Lung (tissue), 11 donors: ENCODE measurements at regions not wholly inside any gene's neighbourhood (a gene's known extent, or its start where the extent isn't known, plus 50 kb on each side); places are given as distances from the start of the nearest gene placed in this dataset.
"Not testable (repeated sequence)": the region's sequence is repeated elsewhere in the genome, so short reads cannot be mapped to it uniquely, and the experiment has no call there.

Experiments used
- ATAC-seq: fragments of 200-7000 bp; cut with Tn5 transposase; one replicate; pipeline ENCODE4 v1.9.1; 2020; ENCODE audit warnings: moderate number of reproducible peaks; ENCODE audit not compliant: insufficient read depth, low FRiP score
- DNase-seq, 3 donors: peaks; one replicate each; pipeline ENCODE4 v3.0.0-alpha.2; 2013 to 2017
- H3K27ac ChIP-seq, 2 donors: one replicate each; pipeline ENCODE4 v1.5.1; 2013; ENCODE audit warnings: mild to moderate bottlenecking in 2 of 2, moderate library complexity in 2 of 2, control low read depth in 1 of 2, inconsistent platforms in 1 of 2, low read depth in 1 of 2, low read length in 1 of 2
- H3K27me3 ChIP-seq, 3 donors: one replicate each; pipeline ENCODE4 v1.5.1; 2013; ENCODE audit warnings: low read length in 2 of 3; ENCODE audit not compliant: control insufficient read depth in 3 of 3, insufficient read depth in 3 of 3
- H3K36me3 ChIP-seq, 4 donors: one replicate each; pipeline ENCODE4 v1.5.1; 2013; ENCODE audit warnings: low read length in 4 of 4, mild to moderate bottlenecking in 1 of 4, moderate library complexity in 1 of 4; ENCODE audit not compliant: control insufficient read depth in 4 of 4, insufficient read depth in 4 of 4
- H3K4me1 ChIP-seq, 5 donors: one replicate each; pipeline ENCODE4 v1.5.1; 2013; ENCODE audit warnings: low read length in 5 of 5, mild to moderate bottlenecking in 2 of 5, moderate library complexity in 1 of 5; ENCODE audit not compliant: control insufficient read depth in 5 of 5, insufficient read depth in 5 of 5
- H3K4me3 ChIP-seq: one replicate; pipeline ENCODE4 v1.5.1; 2013; ENCODE audit warnings: mild to moderate bottlenecking, control low read depth, moderate library complexity
- H3K9ac ChIP-seq, 2 donors: one replicate each; pipeline ENCODE4 v1.5.1; 2013; ENCODE audit warnings: low read length in 2 of 2, control low read depth in 1 of 2; ENCODE audit not compliant: insufficient read depth in 1 of 2
- H3K9me3 ChIP-seq, 4 donors: one replicate each; pipeline ENCODE4 v1.5.1; 2013; ENCODE audit warnings: low read length in 3 of 4, mild to moderate bottlenecking in 1 of 4, moderate library complexity in 1 of 4; ENCODE audit not compliant: control insufficient read depth in 4 of 4, insufficient read depth in 3 of 4
- CTCF ChIP-seq: IDR thresholded peaks from 2 replicates; pipeline ENCODE4 v1.5.1; 2012; ENCODE audit warnings: mild to moderate bottlenecking; ENCODE audit errors: control extremely low read depth, extremely low read depth
- whole genome bisulfite sequencing, 2 donors: extraction: QIAGEN DNeasy Blood & Tissue Kit; methylation state at CpG; one replicate each; pipeline ENCODE4 v1.1.7; 2013; 5-methylcytosine and 5-hydroxymethylcytosine counted together
- donor health status: control.
- donor health status: control.
- donor health status: Bipolar disorder and iron deficiency.
- donor health status: healthy.
- donor health status: DM: yes; HTN: yes; CAD: no.

- ATAC-seq (no peak), DNase-seq (no peak)
- Histone ChIP-seq H3K9me3 (no peaks in the 10 kb centered on the region), H3K27me3 (no peaks in the 10 kb centered on the region), H3K27ac (no peak overlapping the region), H3K4me3 (no peak overlapping the region), H3K9ac (no peak overlapping the region), H3K36me3 (no peaks in the 10 kb centered on the region), H3K4me1 (no peaks in the 10 kb centered on the region)
- TF ChIP-seq CTCF = no peak
- WGBS, 2 donors = 90 to 93% methylated on average over 3 of the region's 3 CpGs
Observed at GRCh38 chr4:26194764-26195163, 126.0 kb upstream of the RBPJ start.

- H3K27ac ChIP-seq = no peak overlapping the region
- H3K27me3 ChIP-seq = no peaks in the 10 kb centered on the region
- WGBS, 2 donors = 78 to 91% methylated on average over 5 of the region's 5 CpGs
Observed at GRCh38 chr4:26196567-26196966, 124.2 kb upstream of the RBPJ start.

GRCh38 chr4:26197018-26197779, 123.6 kb upstream of the RBPJ start:
- no peak overlapping the region for H3K4me3 ChIP-seq
- no peaks in the 10 kb centered on the region for H3K9me3 ChIP-seq
- TF ChIP-seq CTCF = no peak
- ATAC-seq = no peak
- H3K4me1 ChIP-seq = no peaks in the 10 kb centered on the region
- 52 to 68% methylated on average over 9 of the region's 9 CpGs for WGBS, 2 donors
- H3K36me3 ChIP-seq = no peaks in the 10 kb centered on the region
- no peak for DNase-seq
- H3K27ac ChIP-seq = no peak overlapping the region
- no peak overlapping the region for H3K9ac ChIP-seq
- H3K27me3 ChIP-seq = no peaks in the 10 kb centered on the region

More at GRCh38 chr4:26196567-26196966, 124.2 kb upstream of the RBPJ start:
- DNase-seq (peak in 2 of 3 donors; percentile 41 to 47), ATAC-seq (no peak)
- no peak overlapping the region for H3K4me3 ChIP-seq
- no peak overlapping the region for H3K9ac ChIP-seq
- no peak for TF ChIP-seq CTCF
- H3K36me3 ChIP-seq = no peaks in the 10 kb centered on the region
- no peaks in the 10 kb centered on the region for H3K4me1 ChIP-seq
- no peaks in the 10 kb centered on the region for H3K9me3 ChIP-seq

- not testable (repeated sequence) for ATAC-seq, DNase-seq, H3K9ac ChIP-seq, H3K4me3 ChIP-seq, H3K36me3 ChIP-seq, H3K9me3 ChIP-seq, H3K4me1 ChIP-seq, H3K27me3 ChIP-seq, H3K27ac ChIP-seq
- WGBS, 2 donors = 82 to 92% methylated on average over 8 of the region's 8 CpGs
Observed at GRCh38 chr4:26198931-26199330, 121.9 kb upstream of the RBPJ start.
